ENCODE measurements at regions not wholly inside any gene's neighbourhood (a gene's known extent, or its start where the extent isn't known, plus 50 kb on each side); places are given as distances from the start of the nearest gene placed in this dataset.

DNA sequence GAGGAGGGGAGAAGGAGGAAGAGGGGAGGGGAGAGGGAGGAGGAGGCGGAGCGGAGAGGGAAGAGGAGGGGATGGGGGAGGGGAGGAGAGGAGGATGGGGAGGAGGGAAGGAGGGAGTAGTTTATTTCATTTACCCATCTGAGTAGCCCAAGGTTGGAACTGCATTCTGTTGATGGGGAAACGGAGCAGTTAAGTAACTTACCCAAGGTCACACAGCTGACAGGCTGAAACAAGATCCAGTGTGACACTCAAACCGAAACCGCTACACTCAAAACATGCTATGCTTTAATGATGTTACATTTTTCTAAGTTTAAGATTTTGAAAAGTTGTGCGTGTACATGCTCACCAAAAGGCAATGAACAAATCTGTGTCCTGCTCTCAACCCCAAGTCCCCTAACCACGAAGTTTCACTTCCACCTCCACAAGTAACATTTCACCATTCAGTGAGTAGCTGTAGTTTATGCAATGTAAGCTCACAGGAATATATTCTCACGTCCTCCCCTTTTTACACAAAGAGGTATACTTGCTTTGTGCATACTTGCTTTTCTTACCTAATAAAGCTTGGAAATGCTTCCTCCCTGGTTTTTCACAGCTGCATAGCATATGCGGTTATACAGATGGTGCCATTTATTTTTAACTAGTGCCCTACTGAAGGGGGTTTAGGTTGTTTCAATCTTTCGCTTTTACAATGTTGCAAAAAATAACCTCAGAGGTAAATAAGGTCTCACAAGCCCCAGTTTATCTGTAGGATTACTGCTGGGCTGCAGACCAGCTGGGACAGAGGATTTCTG, 275.3 kb downstream of the PARN start:
- TF ChIP-seq, protein P1, sequence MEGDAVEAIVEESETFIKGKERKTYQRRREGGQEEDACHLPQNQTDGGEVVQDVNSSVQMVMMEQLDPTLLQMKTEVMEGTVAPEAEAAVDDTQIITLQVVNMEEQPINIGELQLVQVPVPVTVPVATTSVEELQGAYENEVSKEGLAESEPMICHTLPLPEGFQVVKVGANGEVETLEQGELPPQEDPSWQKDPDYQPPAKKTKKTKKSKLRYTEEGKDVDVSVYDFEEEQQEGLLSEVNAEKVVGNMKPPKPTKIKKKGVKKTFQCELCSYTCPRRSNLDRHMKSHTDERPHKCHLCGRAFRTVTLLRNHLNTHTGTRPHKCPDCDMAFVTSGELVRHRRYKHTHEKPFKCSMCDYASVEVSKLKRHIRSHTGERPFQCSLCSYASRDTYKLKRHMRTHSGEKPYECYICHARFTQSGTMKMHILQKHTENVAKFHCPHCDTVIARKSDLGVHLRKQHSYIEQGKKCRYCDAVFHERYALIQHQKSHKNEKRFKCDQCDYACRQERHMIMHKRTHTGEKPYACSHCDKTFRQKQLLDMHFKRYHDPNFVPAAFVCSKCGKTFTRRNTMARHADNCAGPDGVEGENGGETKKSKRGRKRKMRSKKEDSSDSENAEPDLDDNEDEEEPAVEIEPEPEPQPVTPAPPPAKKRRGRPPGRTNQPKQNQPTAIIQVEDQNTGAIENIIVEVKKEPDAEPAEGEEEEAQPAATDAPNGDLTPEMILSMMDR (IDR thresholded peaks at IDR 0.05), result no peak
- TF ChIP-seq POLR2A (IDR thresholded peaks at IDR 0.05), result peak in 1 of 2 donors; percentile 55
